ENCODE measurements at regions not wholly inside any gene's neighbourhood (a gene's known extent, or its start where the extent isn't known, plus 50 kb on each side); places are given as distances from the start of the nearest gene placed in this dataset.

- TF ChIP-seq, protein P1, sequence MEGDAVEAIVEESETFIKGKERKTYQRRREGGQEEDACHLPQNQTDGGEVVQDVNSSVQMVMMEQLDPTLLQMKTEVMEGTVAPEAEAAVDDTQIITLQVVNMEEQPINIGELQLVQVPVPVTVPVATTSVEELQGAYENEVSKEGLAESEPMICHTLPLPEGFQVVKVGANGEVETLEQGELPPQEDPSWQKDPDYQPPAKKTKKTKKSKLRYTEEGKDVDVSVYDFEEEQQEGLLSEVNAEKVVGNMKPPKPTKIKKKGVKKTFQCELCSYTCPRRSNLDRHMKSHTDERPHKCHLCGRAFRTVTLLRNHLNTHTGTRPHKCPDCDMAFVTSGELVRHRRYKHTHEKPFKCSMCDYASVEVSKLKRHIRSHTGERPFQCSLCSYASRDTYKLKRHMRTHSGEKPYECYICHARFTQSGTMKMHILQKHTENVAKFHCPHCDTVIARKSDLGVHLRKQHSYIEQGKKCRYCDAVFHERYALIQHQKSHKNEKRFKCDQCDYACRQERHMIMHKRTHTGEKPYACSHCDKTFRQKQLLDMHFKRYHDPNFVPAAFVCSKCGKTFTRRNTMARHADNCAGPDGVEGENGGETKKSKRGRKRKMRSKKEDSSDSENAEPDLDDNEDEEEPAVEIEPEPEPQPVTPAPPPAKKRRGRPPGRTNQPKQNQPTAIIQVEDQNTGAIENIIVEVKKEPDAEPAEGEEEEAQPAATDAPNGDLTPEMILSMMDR (IDR thresholded peaks at IDR 0.05), result no peak
- TF ChIP-seq CDX4 (CRISPR knock-in tag; IDR thresholded peaks at IDR 0.05; ENCODE audit: borderline replicate concordance), result no peak
- TF ChIP-seq, protein P2, sequence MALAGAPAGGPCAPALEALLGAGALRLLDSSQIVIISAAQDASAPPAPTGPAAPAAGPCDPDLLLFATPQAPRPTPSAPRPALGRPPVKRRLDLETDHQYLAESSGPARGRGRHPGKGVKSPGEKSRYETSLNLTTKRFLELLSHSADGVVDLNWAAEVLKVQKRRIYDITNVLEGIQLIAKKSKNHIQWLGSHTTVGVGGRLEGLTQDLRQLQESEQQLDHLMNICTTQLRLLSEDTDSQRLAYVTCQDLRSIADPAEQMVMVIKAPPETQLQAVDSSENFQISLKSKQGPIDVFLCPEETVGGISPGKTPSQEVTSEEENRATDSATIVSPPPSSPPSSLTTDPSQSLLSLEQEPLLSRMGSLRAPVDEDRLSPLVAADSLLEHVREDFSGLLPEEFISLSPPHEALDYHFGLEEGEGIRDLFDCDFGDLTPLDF (CRISPR knock-in tag; IDR thresholded peaks at IDR 0.05), result no peak
- TF ChIP-seq, protein P3, sequence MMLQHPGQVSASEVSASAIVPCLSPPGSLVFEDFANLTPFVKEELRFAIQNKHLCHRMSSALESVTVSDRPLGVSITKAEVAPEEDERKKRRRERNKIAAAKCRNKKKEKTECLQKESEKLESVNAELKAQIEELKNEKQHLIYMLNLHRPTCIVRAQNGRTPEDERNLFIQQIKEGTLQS (CRISPR knock-in tag; conservative IDR thresholded peaks at IDR 0.05), result no peak
- no peak for TF ChIP-seq RORB (CRISPR knock-in tag; IDR thresholded peaks at IDR 0.05)
- no peak for TF ChIP-seq ELF4 (CRISPR knock-in tag; IDR thresholded peaks at IDR 0.05; ENCODE audit: low read depth)
These were observed 514.2 kb downstream of the VRK1 start for GRCh38 chr14:97311411-97311810.

Measured in WTC11 (cell line).